ENCODE measurements at regions not wholly inside any gene's neighbourhood (a gene's known extent, or its start where the extent isn't known, plus 50 kb on each side); places are given as distances from the start of the nearest gene placed in this dataset.

DNA sequence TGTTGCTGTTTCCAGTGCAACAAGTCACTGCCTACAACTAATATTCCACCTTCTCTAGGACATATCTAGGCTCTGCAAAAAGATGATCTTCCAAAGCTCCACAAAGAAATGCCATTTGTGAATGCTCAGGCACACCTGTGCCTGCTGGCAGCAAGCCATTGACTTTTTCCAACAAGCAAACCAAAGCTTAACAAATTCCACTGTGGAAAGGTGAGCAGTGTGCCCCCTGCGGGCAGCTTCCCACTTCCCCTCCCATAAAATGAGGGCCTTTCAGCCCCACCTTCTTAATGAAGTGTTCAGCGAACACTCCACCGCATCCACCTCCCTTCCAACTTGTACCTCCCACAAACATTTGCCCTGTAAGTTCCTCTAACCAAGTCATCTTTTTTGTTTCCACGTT lies 157.5 kb upstream of the SLC24A5 start:
- Histone ChIP-seq H3K27me3 (ENCODE audit: control insufficient read depth, insufficient read depth, low read length) (no peaks in the 10 kb centered on the region), H3K4me3 (ENCODE audit: low read depth, low read length) (no peak overlapping the region), H3K36me3 (ENCODE audit: control insufficient read depth, insufficient read depth, low read length) (no peaks in the 10 kb centered on the region)
- no peak for DNase-seq (ENCODE audit: low read depth)
- TF ChIP-seq, protein P1, sequence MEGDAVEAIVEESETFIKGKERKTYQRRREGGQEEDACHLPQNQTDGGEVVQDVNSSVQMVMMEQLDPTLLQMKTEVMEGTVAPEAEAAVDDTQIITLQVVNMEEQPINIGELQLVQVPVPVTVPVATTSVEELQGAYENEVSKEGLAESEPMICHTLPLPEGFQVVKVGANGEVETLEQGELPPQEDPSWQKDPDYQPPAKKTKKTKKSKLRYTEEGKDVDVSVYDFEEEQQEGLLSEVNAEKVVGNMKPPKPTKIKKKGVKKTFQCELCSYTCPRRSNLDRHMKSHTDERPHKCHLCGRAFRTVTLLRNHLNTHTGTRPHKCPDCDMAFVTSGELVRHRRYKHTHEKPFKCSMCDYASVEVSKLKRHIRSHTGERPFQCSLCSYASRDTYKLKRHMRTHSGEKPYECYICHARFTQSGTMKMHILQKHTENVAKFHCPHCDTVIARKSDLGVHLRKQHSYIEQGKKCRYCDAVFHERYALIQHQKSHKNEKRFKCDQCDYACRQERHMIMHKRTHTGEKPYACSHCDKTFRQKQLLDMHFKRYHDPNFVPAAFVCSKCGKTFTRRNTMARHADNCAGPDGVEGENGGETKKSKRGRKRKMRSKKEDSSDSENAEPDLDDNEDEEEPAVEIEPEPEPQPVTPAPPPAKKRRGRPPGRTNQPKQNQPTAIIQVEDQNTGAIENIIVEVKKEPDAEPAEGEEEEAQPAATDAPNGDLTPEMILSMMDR (IDR thresholded peaks at IDR 0.05; ENCODE audit: insufficient read depth, low read length, poor library complexity, severe bottlenecking) = no peak

DNA sequence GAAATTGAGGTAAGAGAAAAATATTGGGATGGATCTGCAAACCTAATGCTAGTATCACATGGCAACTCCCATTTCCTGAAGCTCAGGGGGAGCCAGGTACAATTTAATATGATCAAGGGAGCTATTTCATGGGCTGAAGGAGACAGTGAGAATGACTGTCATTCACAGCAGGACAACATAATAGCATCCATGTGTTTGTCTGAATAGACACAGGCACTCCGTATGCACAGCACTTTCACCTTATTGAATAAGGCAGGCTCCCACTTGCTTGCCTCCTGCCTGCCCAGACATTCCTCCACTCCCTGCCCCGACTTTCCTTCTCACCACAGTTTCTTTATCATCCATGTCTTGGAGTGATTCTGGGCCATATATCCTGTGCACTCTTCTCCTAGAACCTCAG lies 156.6 kb upstream of the SLC24A5 start:
- H3K36me3 ChIP-seq (ENCODE audit: control insufficient read depth, insufficient read depth, low read length) = no peaks in the 10 kb centered on the region
- H3K27me3 ChIP-seq (ENCODE audit: control insufficient read depth, insufficient read depth, low read length) = no peaks in the 10 kb centered on the region
- no peak overlapping the region for H3K4me3 ChIP-seq (ENCODE audit: low read depth, low read length)
- no peak for DNase-seq (ENCODE audit: low read depth)
- TF ChIP-seq, protein P1 (IDR thresholded peaks at IDR 0.05; ENCODE audit: insufficient read depth, low read length, poor library complexity, severe bottlenecking) = no peak

DNA sequence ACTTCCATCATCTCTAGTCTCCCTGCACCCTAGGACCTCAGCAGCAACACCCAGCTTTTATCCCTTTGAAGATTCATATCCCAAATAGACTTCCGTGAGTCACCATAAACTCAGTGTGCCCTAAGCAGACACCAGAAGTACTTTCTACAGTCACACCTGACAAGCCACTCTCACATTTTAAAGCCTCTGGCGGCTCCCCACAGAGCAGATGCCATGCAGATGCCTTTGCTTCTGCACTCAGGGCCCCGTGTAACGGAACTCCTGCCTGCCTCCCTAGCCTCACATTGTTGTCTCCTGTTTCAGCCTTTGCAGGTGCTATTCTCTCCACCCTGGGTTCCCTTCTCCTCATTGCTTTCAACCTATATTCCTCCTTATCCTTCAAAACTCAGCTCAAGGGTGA lies 155.5 kb upstream of the SLC24A5 start:
- TF ChIP-seq, protein P1 (IDR thresholded peaks at IDR 0.05; ENCODE audit: insufficient read depth, low read length, poor library complexity, severe bottlenecking) = no peak
- H3K4me3 ChIP-seq (ENCODE audit: low read depth, low read length) = no peak overlapping the region
- no peaks in the 10 kb centered on the region for H3K36me3 ChIP-seq (ENCODE audit: control insufficient read depth, insufficient read depth, low read length)
- no peak for DNase-seq (ENCODE audit: low read depth)
- H3K27me3 ChIP-seq (ENCODE audit: control insufficient read depth, insufficient read depth, low read length) = no peaks in the 10 kb centered on the region

DNA sequence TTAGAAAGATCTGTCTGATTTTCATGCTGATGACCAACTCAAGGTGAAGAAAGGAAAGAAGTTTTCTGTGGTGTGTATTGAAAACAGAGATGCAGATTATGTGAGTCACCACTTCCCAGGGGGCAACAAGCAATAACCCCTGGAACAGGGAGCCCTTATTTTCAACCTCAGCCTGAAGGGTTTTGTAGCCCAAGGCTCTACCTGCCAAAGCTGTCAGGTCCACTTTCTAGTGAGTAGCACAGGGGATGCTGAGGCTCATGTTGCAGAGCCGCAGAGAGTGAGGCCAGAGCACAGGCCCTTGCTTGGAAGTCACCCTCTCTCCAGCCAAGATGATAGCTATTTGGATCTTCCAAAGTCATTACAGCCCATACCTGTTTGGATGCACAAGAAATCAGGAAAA lies 152.2 kb upstream of the SLC24A5 start:
- no peak for DNase-seq (ENCODE audit: low read depth)
- Histone ChIP-seq H3K36me3 (ENCODE audit: control insufficient read depth, insufficient read depth, low read length) (no peaks in the 10 kb centered on the region), H3K27me3 (ENCODE audit: control insufficient read depth, insufficient read depth, low read length) (no peaks in the 10 kb centered on the region), H3K4me3 (ENCODE audit: low read depth, low read length) (no peak overlapping the region)
- TF ChIP-seq, protein P1 (IDR thresholded peaks at IDR 0.05; ENCODE audit: insufficient read depth, low read length, poor library complexity, severe bottlenecking) = no peak

DNA sequence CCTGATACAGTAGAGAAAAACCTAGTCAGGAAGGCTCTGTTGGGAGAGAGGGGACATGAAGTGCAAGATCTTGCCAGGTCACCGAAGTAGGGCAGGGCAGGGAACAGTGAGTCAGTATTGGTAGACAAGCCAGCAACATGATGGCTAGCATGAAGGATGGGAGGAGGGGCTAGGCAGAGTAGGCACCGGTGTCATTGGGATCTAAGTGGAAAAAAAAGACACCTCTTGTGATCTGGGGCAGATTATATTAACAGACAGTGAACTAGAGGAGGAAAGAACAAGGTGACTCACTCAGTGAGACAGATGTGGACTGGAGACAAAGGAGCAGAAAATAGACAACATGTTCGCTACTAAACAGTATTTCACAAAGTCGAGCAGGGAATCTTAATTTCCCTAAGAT lies 149.2 kb upstream of the SLC24A5 start:
- Histone ChIP-seq H3K27me3 (ENCODE audit: control insufficient read depth, insufficient read depth, low read length) (no peaks in the 10 kb centered on the region), H3K36me3 (ENCODE audit: control insufficient read depth, insufficient read depth, low read length) (no peaks in the 10 kb centered on the region), H3K4me3 (ENCODE audit: low read depth, low read length) (no peak overlapping the region)
- TF ChIP-seq, protein P1 (IDR thresholded peaks at IDR 0.05; ENCODE audit: insufficient read depth, low read length, poor library complexity, severe bottlenecking) = no peak
- DNase-seq (ENCODE audit: low read depth) = no peak

DNA sequence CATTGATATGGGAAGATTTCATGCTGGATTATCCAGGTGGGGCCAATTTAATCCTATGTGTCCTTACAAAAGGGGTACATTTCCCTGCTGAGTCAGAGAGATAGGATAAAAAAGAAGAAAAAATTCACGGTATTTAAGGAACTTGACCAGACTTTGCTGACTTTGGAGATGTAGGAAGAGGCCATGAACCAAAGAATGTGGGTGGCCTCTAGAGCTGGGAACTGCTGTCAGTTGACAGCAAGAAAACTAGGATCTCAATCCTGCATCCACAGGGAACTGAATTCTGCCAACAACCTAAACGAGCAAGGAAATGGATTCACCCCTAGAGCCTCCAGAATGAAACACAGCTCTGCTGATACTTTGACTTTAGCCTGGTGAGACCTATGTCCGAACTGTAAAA lies 148.1 kb upstream of the SLC24A5 start:
- no peak overlapping the region for H3K4me3 ChIP-seq (ENCODE audit: low read depth, low read length)
- H3K36me3 ChIP-seq (ENCODE audit: control insufficient read depth, insufficient read depth, low read length) = no peaks in the 10 kb centered on the region
- no peaks in the 10 kb centered on the region for H3K27me3 ChIP-seq (ENCODE audit: control insufficient read depth, insufficient read depth, low read length)
- TF ChIP-seq, protein P1 (IDR thresholded peaks at IDR 0.05; ENCODE audit: insufficient read depth, low read length, poor library complexity, severe bottlenecking) = no peak
- no peak for DNase-seq (ENCODE audit: low read depth)

Data from kidney epithelial cell (primary cell).